ENCODE measurements at regions not wholly inside any gene's neighbourhood (a gene's known extent, or its start where the extent isn't known, plus 50 kb on each side); places are given as distances from the start of the nearest gene placed in this dataset.

GRCh38 chr11:8799273-8799672 is 111.7 kb upstream of the AKIP1 start:
- Mint-ChIP-seq H3K4me1 (ENCODE audit: low read depth) (no peaks in the 10 kb centered on the region), H3K9me3 (no peaks in the 10 kb centered on the region)

GRCh38 chr11:8800520-8801110 is 110.4 kb upstream of the AKIP1 start:
- DNase-seq: no peak
- Mint-ChIP-seq H3K36me3 (ENCODE audit: low read depth) (peaks cover 12% of the 10 kb centered on the region), H3K27ac (no peak overlapping the region), H3K4me3 (no peak overlapping the region), H3K9me3 (no peaks in the 10 kb centered on the region), H3K4me1 (ENCODE audit: low read depth) (no peaks in the 10 kb centered on the region; the same call in none of the 2 replicates), H3K27me3 (ENCODE audit: insufficient read depth) (no peaks in the 10 kb centered on the region; the same call in 1 of the 2 replicates)
- TF ChIP-seq, protein P1, sequence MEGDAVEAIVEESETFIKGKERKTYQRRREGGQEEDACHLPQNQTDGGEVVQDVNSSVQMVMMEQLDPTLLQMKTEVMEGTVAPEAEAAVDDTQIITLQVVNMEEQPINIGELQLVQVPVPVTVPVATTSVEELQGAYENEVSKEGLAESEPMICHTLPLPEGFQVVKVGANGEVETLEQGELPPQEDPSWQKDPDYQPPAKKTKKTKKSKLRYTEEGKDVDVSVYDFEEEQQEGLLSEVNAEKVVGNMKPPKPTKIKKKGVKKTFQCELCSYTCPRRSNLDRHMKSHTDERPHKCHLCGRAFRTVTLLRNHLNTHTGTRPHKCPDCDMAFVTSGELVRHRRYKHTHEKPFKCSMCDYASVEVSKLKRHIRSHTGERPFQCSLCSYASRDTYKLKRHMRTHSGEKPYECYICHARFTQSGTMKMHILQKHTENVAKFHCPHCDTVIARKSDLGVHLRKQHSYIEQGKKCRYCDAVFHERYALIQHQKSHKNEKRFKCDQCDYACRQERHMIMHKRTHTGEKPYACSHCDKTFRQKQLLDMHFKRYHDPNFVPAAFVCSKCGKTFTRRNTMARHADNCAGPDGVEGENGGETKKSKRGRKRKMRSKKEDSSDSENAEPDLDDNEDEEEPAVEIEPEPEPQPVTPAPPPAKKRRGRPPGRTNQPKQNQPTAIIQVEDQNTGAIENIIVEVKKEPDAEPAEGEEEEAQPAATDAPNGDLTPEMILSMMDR (IDR thresholded peaks at IDR 0.05): no peak

More at GRCh38 chr11:8799273-8799672, 111.7 kb upstream of the AKIP1 start:
- no peak for DNase-seq
- TF ChIP-seq, protein P1 (IDR thresholded peaks at IDR 0.05): no peak
- Mint-ChIP-seq H3K4me3 (no peak overlapping the region), H3K27ac (no peak overlapping the region), H3K27me3 (ENCODE audit: insufficient read depth) (no peaks in the 10 kb centered on the region; the same call in 1 of the 2 replicates), H3K36me3 (ENCODE audit: low read depth) (peaks cover 15% of the 10 kb centered on the region)

GRCh38 chr11:8801121-8801520 is 109.9 kb upstream of the AKIP1 start:
- Mint-ChIP-seq H3K4me1 (ENCODE audit: low read depth) (no peaks in the 10 kb centered on the region; the same call in none of the 2 replicates), H3K36me3 (ENCODE audit: low read depth) (peaks cover 10% of the 10 kb centered on the region), H3K27me3 (ENCODE audit: insufficient read depth) (no peaks in the 10 kb centered on the region; the same call in 1 of the 2 replicates), H3K9me3 (no peaks in the 10 kb centered on the region), H3K27ac (no peak overlapping the region), H3K4me3 (no peak overlapping the region)
- TF ChIP-seq, protein P1 (IDR thresholded peaks at IDR 0.05): no peak
- DNase-seq: no peak

GRCh38 chr11:8802251-8802650 is 108.7 kb upstream of the AKIP1 start:
- TF ChIP-seq, protein P1 (IDR thresholded peaks at IDR 0.05): no peak
- Mint-ChIP-seq H3K9me3 (no peaks in the 10 kb centered on the region), H3K27me3 (ENCODE audit: insufficient read depth) (no peaks in the 10 kb centered on the region; the same call in 1 of the 2 replicates), H3K4me1 (ENCODE audit: low read depth) (no peaks in the 10 kb centered on the region; the same call in none of the 2 replicates), H3K36me3 (ENCODE audit: low read depth) (peaks cover 11% of the 10 kb centered on the region), H3K27ac (no peak overlapping the region), H3K4me3 (no peak overlapping the region)
- DNase-seq: no peak

- Mint-ChIP-seq H3K4me1 (ENCODE audit: low read depth) (no peaks in the 10 kb centered on the region; the same call in none of the 2 replicates), H3K27me3 (ENCODE audit: insufficient read depth) (no peaks in the 10 kb centered on the region), H3K4me3 (no peak overlapping the region), H3K27ac (no peak overlapping the region), H3K9me3 (no peaks in the 10 kb centered on the region), H3K36me3 (ENCODE audit: low read depth) (peaks cover 10% of the 10 kb centered on the region)
- TF ChIP-seq, protein P1 (IDR thresholded peaks at IDR 0.05): no peak
- DNase-seq: no peak
These were observed 107.0 kb upstream of the AKIP1 start for GRCh38 chr11:8803973-8804372.

Measured in HFFc6 (cell line).